GM23338 (cell line): ENCODE measurements at regions not wholly inside any gene's neighbourhood (a gene's known extent, or its start where the extent isn't known, plus 50 kb on each side); places are given as distances from the start of the nearest gene placed in this dataset.

Source experiments
- CTCF ChIP-seq, 2 experiments: fragments of 200-600 bp in 1 of 2; sonication (generic) in 1 of 2; conservative IDR thresholded peaks; 2 replicates each; pipeline versions ENCODE4 v1.5.1 to v1.6.1; 2016 to 2017; ENCODE audit warnings: antibody characterized with exemption in 2 of 2, low read depth in 2 of 2, mild to moderate bottlenecking in 2 of 2, moderate library complexity in 1 of 2
- ZNF462 ChIP-seq: fragments of 250-450 bp; sonication (Bioruptor Pico); IDR thresholded peaks from 2 replicates; pipeline ENCODE4 v1.5.0; 2020; ENCODE audit warnings: mild to moderate bottlenecking, moderate library complexity

- no peak for TF ChIP-seq CTCF (conservative IDR thresholded peaks at IDR 0.05; ENCODE audit: low read depth in 2 of 2)
- no peak for TF ChIP-seq ZNF462 (CRISPR knock-in tag)
Observed at GRCh38 chr2:236984046-236984445, 101.6 kb upstream of the COPS8 start.
